CD4-positive, alpha-beta T cell (primary cell): ENCODE measurements at regions not wholly inside any gene's neighbourhood (a gene's known extent, or its start where the extent isn't known, plus 50 kb on each side); places are given as distances from the start of the nearest gene placed in this dataset.

Experiments
- ATAC-seq: fragments of 200-7000 bp; cut with Tn5 transposase; one replicate; pipeline ENCODE4 v1.10.0; 2022; ENCODE audit warnings: mild to moderate bottlenecking; ENCODE audit not compliant: poor library complexity
- CTCF ChIA-PET: fragments of 350-600 bp; sonication (Branson Sonifier 250); formaldehyde crosslinking; loops from one replicate; lab custom pipeline; 2021; ENCODE audit warnings: antibody characterized with exemption, inconsistent platforms; lab: Charles Lee
- POLR2A ChIA-PET: fragments of 350-600 bp; sonication (Branson Sonifier 250); formaldehyde crosslinking; loops from one replicate; lab custom pipeline; 2021; ENCODE audit warnings: antibody characterized with exemption, inconsistent platforms; lab: Charles Lee
- DNase-seq, 14 experiments: peaks; one replicate each; pipeline ENCODE4 v3.0.0-alpha.2; 2013 to 2020; ENCODE audit warnings: mixed read lengths in 2 of 14
- H3K27ac ChIP-seq, 2 donors: one replicate each; pipeline versions ENCODE4 v1.5.1 to v1.7.0; 2013; ENCODE audit warnings: low read length in 2 of 2, low read depth in 1 of 2, mild to moderate bottlenecking in 1 of 2
- H3K27me3 ChIP-seq, 2 experiments: 1 replicate in 1 of 2; 2 replicates in 1 of 2; pipeline versions ENCODE4 v1.6.1 to v1.7.0; 2013; ENCODE audit warnings: low read length in 2 of 2, control low read depth in 1 of 2, mild to moderate bottlenecking in 1 of 2, moderate library complexity in 1 of 2; ENCODE audit not compliant: insufficient read depth in 2 of 2, control insufficient read depth in 1 of 2
- H3K36me3 ChIP-seq: one replicate; pipeline ENCODE4 v1.6.1; 2013; ENCODE audit warnings: low read length, control low read depth; ENCODE audit not compliant: insufficient read depth
- H3K4me1 ChIP-seq: one replicate; pipeline ENCODE4 v1.6.1; 2013; ENCODE audit warnings: low read length, control low read depth; ENCODE audit not compliant: insufficient read depth
- H3K4me3 ChIP-seq: one replicate; pipeline ENCODE4 v1.5.1; 2013; ENCODE audit warnings: mild to moderate bottlenecking, low read length, moderate library complexity
- H3K9me3 ChIP-seq, 2 experiments: 1 replicate in 1 of 2; 2 replicates in 1 of 2; pipeline versions ENCODE4 v1.6.1 to v1.7.0; 2013; ENCODE audit warnings: low read length in 2 of 2, mild to moderate bottlenecking in 2 of 2, control low read depth in 1 of 2, moderate library complexity in 1 of 2; ENCODE audit not compliant: control insufficient read depth in 1 of 2, insufficient read depth in 1 of 2
- H3K27ac Mint-ChIP-seq: one replicate; pipeline ENCODE4 v1.8.0; 2020; ENCODE audit warnings: mixed read lengths
- H3K27me3 Mint-ChIP-seq: one replicate; pipeline ENCODE4 v1.8.0; 2021; ENCODE audit warnings: mixed read lengths
- H3K36me3 Mint-ChIP-seq: one replicate; pipeline ENCODE4 v1.8.0; 2021; ENCODE audit warnings: low read depth, mixed read lengths
- H3K4me1 Mint-ChIP-seq: one replicate; pipeline ENCODE4 v1.8.0; 2021; ENCODE audit warnings: low read depth, mixed read lengths
- H3K4me3 Mint-ChIP-seq: one replicate; pipeline ENCODE4 v1.8.0; 2020; ENCODE audit warnings: mild to moderate bottlenecking, mixed read lengths
- H3K9me3 Mint-ChIP-seq: one replicate; pipeline ENCODE4 v1.8.0; 2020; ENCODE audit warnings: mixed read lengths
- CTCF ChIP-seq: fragments of 200-600 bp; IDR thresholded peaks from one replicate; pipeline ENCODE4 v1.8.0; 2022; ENCODE audit warnings: antibody characterized with exemption, mild to moderate bottlenecking
- intact Hi-C, 2 experiments: fragments of 100-400 bp; cut with DNase I in 1 of 2; cut with micrococcal nuclease in 1 of 2; formaldehyde crosslinking; loops; one replicate each; pipeline versions ENCODE4 v1.15.1 to v1.9.0; 2023 to 2025; cut with DNase I, micrococcal nuclease

- Mint-ChIP-seq H3K36me3 (no peaks in the 10 kb centered on the region), H3K4me3 (no peak overlapping the region), H3K9me3 (peaks cover 10% of the 10 kb centered on the region), H3K27me3 (no peaks in the 10 kb centered on the region), H3K4me1 (no peaks in the 10 kb centered on the region), H3K27ac (no peak overlapping the region)
- H3K27me3 ChIP-seq = no peaks in the 10 kb centered on the region
- ChIA-PET CTCF (no interaction called here), POLR2A (no interaction called here)
- H3K4me3 ChIP-seq = no peak overlapping the region
- no peak for DNase-seq
- H3K27ac ChIP-seq = no peak overlapping the region
- intact Hi-C loops = no loop called here
- no peaks in the 10 kb centered on the region for H3K36me3 ChIP-seq
- ATAC-seq = no peak
- peaks cover 0 to 4% of the 10 kb centered on the region in 2 experiments for H3K9me3 ChIP-seq
- TF ChIP-seq CTCF = no peak
- no peaks in the 10 kb centered on the region for H3K4me1 ChIP-seq
Observed at GRCh38 chr9:106120071-106120470, 425.7 kb downstream of the TMEM38B start.

- no peaks in the 10 kb centered on the region for H3K36me3 ChIP-seq
- no peaks in the 10 kb centered on the region for H3K27me3 Mint-ChIP-seq
- intact Hi-C loops = no loop called here
Observed at GRCh38 chr9:106127776-106128175, 433.4 kb downstream of the TMEM38B start.

GRCh38 chr9:106130374-106130773 is 436.0 kb downstream of the TMEM38B start:
- H3K9me3 Mint-ChIP-seq = no peaks in the 10 kb centered on the region
- Histone ChIP-seq H3K4me1 (no peaks in the 10 kb centered on the region), H3K36me3 (no peaks in the 10 kb centered on the region), H3K4me3 (no peak overlapping the region), H3K9me3 (no peaks in the 10 kb centered on the region), H3K27me3 (no peaks in the 10 kb centered on the region), H3K27ac (no peak overlapping the region)
- ATAC-seq (no peak), DNase-seq (no peak)
- ChIA-PET CTCF (no interaction called here), POLR2A (no interaction called here)
- intact Hi-C loops = no loop called here
- H3K27ac Mint-ChIP-seq = no peak overlapping the region
- H3K4me1 Mint-ChIP-seq = no peaks in the 10 kb centered on the region
- H3K36me3 Mint-ChIP-seq = no peaks in the 10 kb centered on the region
- H3K4me3 Mint-ChIP-seq = no peak overlapping the region
- TF ChIP-seq CTCF = no peak
- H3K27me3 Mint-ChIP-seq = no peaks in the 10 kb centered on the region

More at GRCh38 chr9:106127776-106128175, 433.4 kb downstream of the TMEM38B start:
- Mint-ChIP-seq H3K36me3 (no peaks in the 10 kb centered on the region), H3K4me1 (no peaks in the 10 kb centered on the region), H3K27ac (no peak overlapping the region), H3K9me3 (peaks cover 9% of the 10 kb centered on the region), H3K4me3 (no peak overlapping the region)
- ATAC-seq (no peak), DNase-seq (no peak)
- ChIA-PET POLR2A (no interaction called here), CTCF (no interaction called here)
- H3K4me3 ChIP-seq = no peak overlapping the region
- no peak for TF ChIP-seq CTCF
- H3K27me3 ChIP-seq = no peaks in the 10 kb centered on the region
- H3K27ac ChIP-seq = no peak overlapping the region
- H3K4me1 ChIP-seq = no peaks in the 10 kb centered on the region
- peaks cover 0 to 4% of the 10 kb centered on the region in 2 experiments for H3K9me3 ChIP-seq
